ENCODE measurements at regions not wholly inside any gene's neighbourhood (a gene's known extent, or its start where the extent isn't known, plus 50 kb on each side); places are given as distances from the start of the nearest gene placed in this dataset.

DNA sequence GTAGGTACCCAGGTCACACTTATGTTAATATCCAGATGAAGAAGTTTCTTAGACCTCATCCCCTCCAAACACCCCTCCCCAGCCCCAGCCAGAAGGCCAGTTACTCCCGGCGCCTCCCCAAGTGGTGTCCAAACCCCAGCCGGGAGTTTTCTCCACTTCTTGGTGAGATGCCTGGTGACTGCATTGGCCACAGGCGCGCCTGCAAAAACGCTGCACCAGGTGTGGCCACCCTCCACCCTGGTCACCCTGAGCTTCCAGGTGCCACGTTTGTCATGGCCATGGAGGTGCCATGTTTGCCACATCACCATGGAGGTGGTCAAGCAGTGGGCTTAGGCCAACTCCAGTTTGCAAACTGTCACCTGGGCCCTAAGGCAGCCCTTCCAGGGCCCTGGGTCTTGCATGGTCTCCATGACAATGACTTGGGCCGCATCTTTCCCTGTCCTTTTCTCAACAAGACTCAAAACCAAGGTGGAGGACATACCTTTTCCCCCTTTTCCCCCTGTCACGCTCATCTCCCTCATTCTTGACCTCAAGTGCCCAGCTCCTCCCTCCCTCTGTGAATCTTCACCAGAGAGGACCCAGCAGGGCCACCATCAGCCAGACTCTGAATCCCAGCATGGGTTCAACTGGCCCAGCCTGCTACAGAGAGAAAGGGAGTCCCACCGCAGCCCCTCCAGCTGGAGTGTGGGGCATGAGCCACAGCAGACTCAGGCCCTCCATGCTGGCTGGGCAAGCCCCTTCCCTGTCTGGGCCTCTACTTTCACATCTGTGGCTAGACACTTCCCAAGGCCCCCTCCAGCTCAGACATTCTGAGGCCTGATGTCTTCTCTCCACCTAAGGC is 125.9 kb upstream of the ZBTB40 start:
- H3K4me1 Mint-ChIP-seq, result no peaks in the 10 kb centered on the region
- Histone ChIP-seq H3K36me3 (replicated peaks in 1 of 2; ENCODE audit: control insufficient read depth in 1 of 2, insufficient read depth in 2 of 2, low read length in 2 of 2) (no peaks in the 10 kb centered on the region), H2AFZ (ENCODE audit: insufficient read depth, low read depth, low read length, poor library complexity, severe bottlenecking) (no peak overlapping the region), H3K9me3 (replicated peaks in 1 of 2; ENCODE audit: control insufficient read depth in 1 of 2, insufficient read depth in 1 of 2, low read length in 2 of 2) (no peaks in the 10 kb centered on the region), H3K79me2 (ENCODE audit: insufficient read depth, low read length) (no peaks in the 10 kb centered on the region), H3K4me3 (replicated peaks in 1 of 3; ENCODE audit: low read depth in 2 of 3, low read length in 3 of 3) (no peak overlapping the region), H3K4me2 (replicated peaks; ENCODE audit: extremely low read depth, low read length, poor library complexity, severe bottlenecking) (no peak overlapping the region), H3K9ac (ENCODE audit: insufficient read depth, low read length, poor library complexity, severe bottlenecking) (no peak overlapping the region), H3K4me1 (ENCODE audit: control insufficient read depth in 1 of 2, insufficient read depth in 2 of 2, low read length in 2 of 2) (no peaks in the 10 kb centered on the region), H4K20me1 (ENCODE audit: insufficient read depth, low read length) (no peaks in the 10 kb centered on the region), H3K27ac (ENCODE audit: low read depth in 1 of 2, low read length in 2 of 2) (no peak overlapping the region), H3K27me3 (ENCODE audit: control insufficient read depth in 2 of 2, insufficient read depth in 2 of 2, low read length in 2 of 2) (no peaks in the 10 kb centered on the region)
- peaks cover 3 to 4% (median 3%) of the 10 kb centered on the region in 3 donors for H3K27me3 Mint-ChIP-seq (ENCODE audit: low read depth in 3 of 3)
- no peak overlapping the region for H3K27ac Mint-ChIP-seq
- peaks cover 0 to 2% (median 0%) of the 10 kb centered on the region in 7 donors for H3K9me3 Mint-ChIP-seq
- WGBS (ENCODE audit: insufficient coverage), result 95% methylated on average over 10 of the region's 10 CpGs
- H3K36me3 Mint-ChIP-seq, result no peaks in the 10 kb centered on the region
- DNase-seq, result no peak
- TF ChIP-seq, protein P1, sequence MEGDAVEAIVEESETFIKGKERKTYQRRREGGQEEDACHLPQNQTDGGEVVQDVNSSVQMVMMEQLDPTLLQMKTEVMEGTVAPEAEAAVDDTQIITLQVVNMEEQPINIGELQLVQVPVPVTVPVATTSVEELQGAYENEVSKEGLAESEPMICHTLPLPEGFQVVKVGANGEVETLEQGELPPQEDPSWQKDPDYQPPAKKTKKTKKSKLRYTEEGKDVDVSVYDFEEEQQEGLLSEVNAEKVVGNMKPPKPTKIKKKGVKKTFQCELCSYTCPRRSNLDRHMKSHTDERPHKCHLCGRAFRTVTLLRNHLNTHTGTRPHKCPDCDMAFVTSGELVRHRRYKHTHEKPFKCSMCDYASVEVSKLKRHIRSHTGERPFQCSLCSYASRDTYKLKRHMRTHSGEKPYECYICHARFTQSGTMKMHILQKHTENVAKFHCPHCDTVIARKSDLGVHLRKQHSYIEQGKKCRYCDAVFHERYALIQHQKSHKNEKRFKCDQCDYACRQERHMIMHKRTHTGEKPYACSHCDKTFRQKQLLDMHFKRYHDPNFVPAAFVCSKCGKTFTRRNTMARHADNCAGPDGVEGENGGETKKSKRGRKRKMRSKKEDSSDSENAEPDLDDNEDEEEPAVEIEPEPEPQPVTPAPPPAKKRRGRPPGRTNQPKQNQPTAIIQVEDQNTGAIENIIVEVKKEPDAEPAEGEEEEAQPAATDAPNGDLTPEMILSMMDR (IDR thresholded peaks at IDR 0.05), result no peak
- intact Hi-C loops (cut with micrococcal nuclease), result no loop called here
- H3K4me3 Mint-ChIP-seq, result no peak overlapping the region

- intact Hi-C loops (cut with micrococcal nuclease), result no loop called here
Observed at GRCh38 chr1:22326372-22326915, 125.2 kb upstream of the ZBTB40 start.

More at GRCh38 chr1:22326372-22326915, 125.2 kb upstream of the ZBTB40 start:
- H3K9me3 ChIP-seq (replicated peaks in 1 of 2; ENCODE audit: control insufficient read depth in 1 of 2, insufficient read depth in 1 of 2, low read length in 2 of 2), result no peaks in the 10 kb centered on the region
- no peak overlapping the region for H3K9ac ChIP-seq (ENCODE audit: insufficient read depth, low read length, poor library complexity, severe bottlenecking)
- no peaks in the 10 kb centered on the region for H3K4me1 ChIP-seq (ENCODE audit: control insufficient read depth in 1 of 2, insufficient read depth in 2 of 2, low read length in 2 of 2)
- Mint-ChIP-seq H3K36me3 (no peaks in the 10 kb centered on the region), H3K4me3 (no peak overlapping the region), H3K9me3 (peaks cover 0 to 2% (median 0%) of the 10 kb centered on the region in 7 donors), H3K27ac (no peak overlapping the region), H3K27me3 (ENCODE audit: low read depth in 3 of 3) (peaks cover 3 to 4% (median 4%) of the 10 kb centered on the region in 3 donors), H3K4me1 (no peaks in the 10 kb centered on the region)
- no peak overlapping the region for H2AFZ ChIP-seq (ENCODE audit: insufficient read depth, low read depth, low read length, poor library complexity, severe bottlenecking)
- no peaks in the 10 kb centered on the region for H3K27me3 ChIP-seq (ENCODE audit: control insufficient read depth in 2 of 2, insufficient read depth in 2 of 2, low read length in 2 of 2)
- H3K36me3 ChIP-seq (replicated peaks in 1 of 2; ENCODE audit: control insufficient read depth in 1 of 2, insufficient read depth in 2 of 2, low read length in 2 of 2), result no peaks in the 10 kb centered on the region
- 86% methylated on average over 6 of the region's 8 CpGs for WGBS (ENCODE audit: insufficient coverage)
- no peaks in the 10 kb centered on the region for H3K79me2 ChIP-seq (ENCODE audit: insufficient read depth, low read length)
- no peak overlapping the region for H3K4me2 ChIP-seq (replicated peaks; ENCODE audit: extremely low read depth, low read length, poor library complexity, severe bottlenecking)
- no peak overlapping the region for H3K4me3 ChIP-seq (replicated peaks in 1 of 3; ENCODE audit: low read depth in 2 of 3, low read length in 3 of 3)
- no peak for DNase-seq
- H4K20me1 ChIP-seq (ENCODE audit: insufficient read depth, low read length), result no peaks in the 10 kb centered on the region
- TF ChIP-seq, protein P1 (IDR thresholded peaks at IDR 0.05), result no peak
- no peak overlapping the region for H3K27ac ChIP-seq (ENCODE audit: low read depth in 1 of 2, low read length in 2 of 2)

Measured in CD14-positive monocyte (primary cell).